ENCODE measurements at regions not wholly inside any gene's neighbourhood (a gene's known extent, or its start where the extent isn't known, plus 50 kb on each side); places are given as distances from the start of the nearest gene placed in this dataset.

DNA sequence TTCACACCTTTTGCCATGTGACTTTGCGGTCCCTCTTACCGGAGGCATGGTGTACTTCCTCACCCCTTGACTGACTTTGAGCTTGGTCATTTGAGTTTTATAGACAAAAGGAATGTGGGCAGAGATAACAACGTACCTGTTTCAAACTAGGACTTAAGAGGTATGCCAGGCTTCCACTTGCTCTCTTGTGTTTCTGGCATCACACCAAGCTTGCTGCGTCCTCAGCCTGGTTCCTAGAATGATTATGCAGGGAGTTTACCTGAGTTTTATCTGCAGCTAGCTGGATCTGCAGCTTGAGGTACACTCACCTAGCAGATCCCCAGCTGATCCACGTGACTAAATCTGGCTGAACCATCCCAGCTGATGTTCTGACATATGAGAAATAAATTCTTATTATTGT lies 66.2 kb downstream of the PLK2 start:
- H3K36me3 ChIP-seq (ENCODE audit: control insufficient read depth, insufficient read depth, low read length), result no peaks in the 10 kb centered on the region
- no peak for DNase-seq (ENCODE audit: low read depth)
- no peak overlapping the region for H3K4me3 ChIP-seq (ENCODE audit: low read depth, low read length)
- POLR2A ChIA-PET, result no interaction called here
- CTCF ChIA-PET, result no interaction called here
- TF ChIP-seq, protein P1, sequence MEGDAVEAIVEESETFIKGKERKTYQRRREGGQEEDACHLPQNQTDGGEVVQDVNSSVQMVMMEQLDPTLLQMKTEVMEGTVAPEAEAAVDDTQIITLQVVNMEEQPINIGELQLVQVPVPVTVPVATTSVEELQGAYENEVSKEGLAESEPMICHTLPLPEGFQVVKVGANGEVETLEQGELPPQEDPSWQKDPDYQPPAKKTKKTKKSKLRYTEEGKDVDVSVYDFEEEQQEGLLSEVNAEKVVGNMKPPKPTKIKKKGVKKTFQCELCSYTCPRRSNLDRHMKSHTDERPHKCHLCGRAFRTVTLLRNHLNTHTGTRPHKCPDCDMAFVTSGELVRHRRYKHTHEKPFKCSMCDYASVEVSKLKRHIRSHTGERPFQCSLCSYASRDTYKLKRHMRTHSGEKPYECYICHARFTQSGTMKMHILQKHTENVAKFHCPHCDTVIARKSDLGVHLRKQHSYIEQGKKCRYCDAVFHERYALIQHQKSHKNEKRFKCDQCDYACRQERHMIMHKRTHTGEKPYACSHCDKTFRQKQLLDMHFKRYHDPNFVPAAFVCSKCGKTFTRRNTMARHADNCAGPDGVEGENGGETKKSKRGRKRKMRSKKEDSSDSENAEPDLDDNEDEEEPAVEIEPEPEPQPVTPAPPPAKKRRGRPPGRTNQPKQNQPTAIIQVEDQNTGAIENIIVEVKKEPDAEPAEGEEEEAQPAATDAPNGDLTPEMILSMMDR (IDR thresholded peaks at IDR 0.05; ENCODE audit: insufficient read depth, low read depth, low read length), result no peak
- no peaks in the 10 kb centered on the region for H3K27me3 ChIP-seq (ENCODE audit: control insufficient read depth, insufficient read depth, low read length)

GRCh38 chr5:58392496-58392895 lies 67.4 kb downstream of the PLK2 start:
- Histone ChIP-seq H3K4me3 (ENCODE audit: low read depth, low read length) (no peak overlapping the region), H3K27me3 (ENCODE audit: control insufficient read depth, insufficient read depth, low read length) (no peaks in the 10 kb centered on the region), H3K36me3 (ENCODE audit: control insufficient read depth, insufficient read depth, low read length) (no peaks in the 10 kb centered on the region)
- ChIA-PET POLR2A (no interaction called here), CTCF (interaction anchor here (1.1 to 1.7 kb wide), 2 partner anchors 11 to 14 kb away, joined by 3 read pairs; no protein-coding TSS in a partner anchor)
- no peak for DNase-seq (ENCODE audit: low read depth)
- TF ChIP-seq, protein P1 (IDR thresholded peaks at IDR 0.05; ENCODE audit: insufficient read depth, low read depth, low read length), result no peak

DNA sequence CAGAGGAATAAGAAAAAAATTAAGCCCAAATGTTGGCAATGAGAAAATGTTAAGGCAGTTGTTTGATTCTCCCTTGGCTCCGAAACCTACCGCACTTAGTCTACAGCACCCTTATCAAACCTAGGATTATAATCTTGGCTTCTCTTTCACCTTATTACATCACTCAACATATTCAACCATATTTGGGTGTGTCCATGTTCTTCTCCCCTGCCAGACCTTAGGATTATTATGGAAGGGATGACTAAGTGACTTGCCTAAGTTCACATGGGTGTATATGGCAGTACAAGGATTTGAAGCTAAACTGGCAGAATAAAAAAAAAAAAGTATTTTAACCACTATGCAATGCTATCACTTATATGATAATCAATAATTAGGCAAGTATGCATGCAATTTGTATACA lies 76.4 kb downstream of the PLK2 start:
- Histone ChIP-seq H3K36me3 (ENCODE audit: control insufficient read depth, insufficient read depth, low read length) (no peaks in the 10 kb centered on the region), H3K4me3 (ENCODE audit: low read depth, low read length) (no peak overlapping the region), H3K27me3 (ENCODE audit: control insufficient read depth, insufficient read depth, low read length) (no peaks in the 10 kb centered on the region)
- ChIA-PET CTCF (no interaction called here), POLR2A (no interaction called here)
- no peak for DNase-seq (ENCODE audit: low read depth)
- TF ChIP-seq, protein P1 (IDR thresholded peaks at IDR 0.05; ENCODE audit: insufficient read depth, low read depth, low read length), result no peak

DNA sequence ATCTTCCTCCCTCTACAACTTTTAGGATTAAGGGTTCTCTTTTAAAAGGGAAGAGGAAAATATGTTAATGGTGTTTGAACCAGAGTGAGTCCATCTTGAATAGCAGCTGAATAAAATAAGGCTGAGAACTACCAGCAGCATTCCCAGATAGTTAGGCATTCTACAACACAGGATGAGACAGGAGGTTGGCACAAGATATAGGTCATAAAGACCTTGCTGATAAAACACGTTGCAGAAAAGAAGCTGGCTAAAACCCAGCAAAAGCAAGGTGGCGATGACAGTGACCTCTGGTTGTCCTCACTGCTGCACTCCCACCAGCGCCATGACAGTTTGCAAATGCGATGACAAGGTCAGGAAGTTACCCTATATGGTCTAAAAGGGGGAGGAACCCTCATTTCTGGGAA lies 77.8 kb downstream of the PLK2 start:
- POLR2A ChIA-PET, result no interaction called here
- no peak for DNase-seq (ENCODE audit: low read depth)
- CTCF ChIA-PET, result no interaction called here
- Histone ChIP-seq H3K36me3 (ENCODE audit: control insufficient read depth, insufficient read depth, low read length) (no peaks in the 10 kb centered on the region), H3K27me3 (ENCODE audit: control insufficient read depth, insufficient read depth, low read length) (no peaks in the 10 kb centered on the region), H3K4me3 (ENCODE audit: low read depth, low read length) (no peak overlapping the region)
- TF ChIP-seq, protein P1 (IDR thresholded peaks at IDR 0.05; ENCODE audit: insufficient read depth, low read depth, low read length), result no peak

DNA sequence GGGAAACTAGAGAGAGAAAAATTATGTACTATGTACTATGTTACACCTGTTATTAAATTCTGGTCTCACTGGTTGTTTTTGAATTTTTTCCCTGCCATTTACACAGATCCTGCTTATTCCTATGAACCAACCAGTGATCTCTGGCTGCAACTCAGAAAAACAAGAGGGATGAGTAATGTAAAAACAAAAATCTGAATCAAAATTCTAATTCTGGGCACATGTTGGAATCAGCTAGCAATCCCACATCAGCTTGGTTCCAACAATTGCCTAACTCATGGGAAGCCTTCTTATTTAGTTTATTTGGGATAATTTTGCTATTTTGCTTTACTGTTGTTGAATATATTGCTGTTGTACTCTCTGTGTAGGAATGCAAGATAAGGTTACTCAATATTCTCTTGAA lies 78.3 kb downstream of the PLK2 start:
- no peak overlapping the region for H3K4me3 ChIP-seq (ENCODE audit: low read depth, low read length)
- no peaks in the 10 kb centered on the region for H3K36me3 ChIP-seq (ENCODE audit: control insufficient read depth, insufficient read depth, low read length)
- no peak for DNase-seq (ENCODE audit: low read depth)
- TF ChIP-seq, protein P1 (IDR thresholded peaks at IDR 0.05; ENCODE audit: insufficient read depth, low read depth, low read length), result no peak
- no peaks in the 10 kb centered on the region for H3K27me3 ChIP-seq (ENCODE audit: control insufficient read depth, insufficient read depth, low read length)
- ChIA-PET CTCF (no interaction called here), POLR2A (no interaction called here)

Measured in BJ (cell line).